ENCODE measurements at regions not wholly inside any gene's neighbourhood (a gene's known extent, or its start where the extent isn't known, plus 50 kb on each side); places are given as distances from the start of the nearest gene placed in this dataset.

DNA sequence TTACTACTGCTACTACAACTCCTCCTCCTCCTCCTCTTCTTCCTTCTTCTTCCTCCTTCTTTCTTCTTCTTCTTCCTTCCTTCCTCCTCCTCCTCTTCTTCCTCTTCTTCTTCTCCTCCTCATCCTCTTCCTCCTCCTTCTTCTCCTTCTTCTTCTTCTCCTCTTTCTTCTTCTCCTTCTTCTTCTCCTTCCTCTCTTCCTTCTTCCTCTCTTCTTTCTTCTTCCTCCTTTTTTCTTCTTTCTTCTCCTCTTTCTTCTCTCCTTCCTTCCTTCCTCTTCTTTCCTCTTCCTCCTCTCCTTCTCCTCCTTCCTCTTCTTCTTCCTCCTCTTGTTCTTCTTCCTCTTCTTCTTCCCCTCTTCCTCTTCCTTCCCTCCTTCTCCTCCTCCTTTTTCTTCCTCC lies 94.7 kb upstream of the MYO16 start:
- no peaks in the 10 kb centered on the region for H3K27me3 ChIP-seq
- intact Hi-C loops (cut with DNase I) = no loop called here
- no peaks in the 10 kb centered on the region for H3K9me3 ChIP-seq
- H3K27ac ChIP-seq = no peak overlapping the region
- no peaks in the 10 kb centered on the region for H3K36me3 ChIP-seq
- no peak overlapping the region for H3K9ac ChIP-seq (ENCODE audit: low read depth in 2 of 2, low read length in 2 of 2)
- no peak overlapping the region for H3K4me3 ChIP-seq
- TF ChIP-seq CTCF (IDR thresholded peaks at IDR 0.05) = no peak
- DNase-seq = no peak
- no peaks in the 10 kb centered on the region for H3K4me1 ChIP-seq

DNA sequence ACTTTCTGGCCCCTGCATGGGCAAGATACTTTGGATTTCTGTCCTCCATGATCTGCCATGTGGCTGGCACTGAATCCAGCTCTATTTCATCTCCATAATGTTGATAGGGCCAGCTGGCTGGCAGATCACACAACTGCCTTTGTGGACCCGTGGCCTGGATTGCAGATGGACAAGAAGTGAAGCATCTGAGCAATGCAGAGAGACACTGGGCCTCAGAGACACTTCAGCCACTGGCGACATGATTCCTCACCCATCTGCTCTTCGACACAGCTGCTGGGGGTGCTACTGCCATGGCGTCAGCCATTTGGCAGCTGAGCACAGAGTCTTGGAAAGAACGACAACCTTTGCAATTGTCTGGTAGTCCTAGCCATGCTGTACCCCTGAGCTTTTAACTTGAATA lies 79.5 kb upstream of the MYO16 start:
- intact Hi-C loops (cut with DNase I) = no loop called here
- Histone ChIP-seq H3K9me3 (no peaks in the 10 kb centered on the region), H3K27ac (no peak overlapping the region), H3K36me3 (no peaks in the 10 kb centered on the region), H3K27me3 (no peaks in the 10 kb centered on the region), H3K4me1 (no peaks in the 10 kb centered on the region), H3K9ac (ENCODE audit: low read depth in 2 of 2, low read length in 2 of 2) (no peak overlapping the region), H3K4me3 (no peak overlapping the region)
- TF ChIP-seq CTCF (IDR thresholded peaks at IDR 0.05) = no peak
- no peak for DNase-seq

- Histone ChIP-seq H3K4me1 (no peaks in the 10 kb centered on the region), H3K27ac (no peak overlapping the region), H3K9ac (ENCODE audit: low read depth in 2 of 2, low read length in 2 of 2) (no peak overlapping the region), H3K4me3 (no peak overlapping the region), H3K36me3 (no peaks in the 10 kb centered on the region), H3K9me3 (no peaks in the 10 kb centered on the region), H3K27me3 (no peaks in the 10 kb centered on the region)
- DNase-seq = no peak
- no peak for TF ChIP-seq CTCF (IDR thresholded peaks at IDR 0.05)
- intact Hi-C loops (cut with DNase I) = no loop called here
Measured at GRCh38 chr13:108551674-108552073, 77.7 kb upstream of the MYO16 start.

GRCh38 chr13:108558489-108558888 lies 70.9 kb upstream of the MYO16 start:
- DNase-seq = no peak
- no peak overlapping the region for H3K4me3 ChIP-seq
- intact Hi-C loops (cut with DNase I) = no loop called here
- no peaks in the 10 kb centered on the region for H3K27me3 ChIP-seq
- H3K36me3 ChIP-seq = no peaks in the 10 kb centered on the region
- no peaks in the 10 kb centered on the region for H3K4me1 ChIP-seq
- H3K9me3 ChIP-seq = no peaks in the 10 kb centered on the region
- H3K27ac ChIP-seq = no peak overlapping the region
- TF ChIP-seq CTCF (IDR thresholded peaks at IDR 0.05) = no peak
- no peak overlapping the region for H3K9ac ChIP-seq (ENCODE audit: low read depth in 2 of 2, low read length in 2 of 2)

DNA sequence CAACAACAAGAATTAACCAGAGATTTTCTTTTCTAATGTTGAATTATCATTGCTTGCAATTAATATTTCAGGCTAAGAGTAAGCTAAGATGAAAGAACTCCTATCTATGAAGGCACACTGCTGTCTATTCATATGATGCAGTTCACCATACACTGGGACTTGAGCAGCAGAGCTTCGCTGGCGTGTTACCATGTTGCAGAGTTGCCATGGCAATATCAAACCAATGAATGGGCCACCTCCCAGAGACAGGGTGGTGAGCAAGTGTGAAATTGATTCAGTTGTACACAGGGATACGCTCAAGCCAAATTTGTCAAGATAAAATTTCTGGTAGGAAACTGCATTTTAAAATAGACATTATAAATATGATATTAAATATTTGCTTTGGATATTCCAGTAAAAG lies 69.3 kb upstream of the MYO16 start:
- Histone ChIP-seq H3K4me3 (no peak overlapping the region), H3K27ac (no peak overlapping the region), H3K27me3 (no peaks in the 10 kb centered on the region), H3K36me3 (no peaks in the 10 kb centered on the region), H3K4me1 (no peaks in the 10 kb centered on the region), H3K9ac (ENCODE audit: low read depth in 2 of 2, low read length in 2 of 2) (no peak overlapping the region), H3K9me3 (no peaks in the 10 kb centered on the region)
- no peak for TF ChIP-seq CTCF (IDR thresholded peaks at IDR 0.05)
- intact Hi-C loops (cut with DNase I) = no loop called here
- DNase-seq = no peak

- intact Hi-C loops (cut with DNase I) = no loop called here
- no peak overlapping the region for H3K4me3 ChIP-seq
Measured at GRCh38 chr13:108561149-108561548, 68.3 kb upstream of the MYO16 start.

More at GRCh38 chr13:108561149-108561548, 68.3 kb upstream of the MYO16 start:
- no peak overlapping the region for H3K27ac ChIP-seq
- no peak overlapping the region for H3K9ac ChIP-seq (ENCODE audit: low read depth in 2 of 2, low read length in 2 of 2)
- no peaks in the 10 kb centered on the region for H3K9me3 ChIP-seq
- no peaks in the 10 kb centered on the region for H3K36me3 ChIP-seq
- DNase-seq = no peak
- no peaks in the 10 kb centered on the region for H3K27me3 ChIP-seq
- TF ChIP-seq CTCF (IDR thresholded peaks at IDR 0.05) = no peak
- no peaks in the 10 kb centered on the region for H3K4me1 ChIP-seq

Measured in colonic mucosa (tissue), 4 donors.